COLO668 (cell line): ENCODE measurements at regions not wholly inside any gene's neighbourhood (a gene's known extent, or its start where the extent isn't known, plus 50 kb on each side); places are given as distances from the start of the nearest gene placed in this dataset.
"Not testable (repeated sequence)": the region's sequence is repeated elsewhere in the genome, so short reads cannot be mapped to it uniquely, and the experiment has no call there.

Experiments
- DNase-seq: peaks from one replicate; lab custom pipeline; 2025; ENCODE audit not compliant: unreplicated experiment; lab: John Stamatoyannopoulos, UW

DNA sequence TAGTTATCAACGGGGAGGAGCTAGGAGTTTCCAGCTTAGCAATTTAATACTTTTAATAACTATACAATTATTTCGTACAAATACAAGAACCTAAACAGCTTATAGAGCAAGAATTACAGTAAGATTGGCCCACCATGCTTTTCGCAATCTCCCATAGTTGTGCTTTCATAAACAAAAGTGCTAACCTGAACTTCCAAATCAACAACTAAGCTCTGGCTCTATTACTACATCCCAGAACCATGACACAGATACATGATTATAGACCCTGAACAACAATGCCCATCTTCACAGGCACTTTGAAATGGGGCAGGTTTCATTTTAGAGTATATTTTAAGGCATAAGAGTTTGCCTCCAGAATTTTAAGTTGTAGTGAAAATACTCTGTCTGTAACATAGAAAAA, 203.5 kb downstream of the DMRTA1 start:
- no peak for DNase-seq

DNA sequence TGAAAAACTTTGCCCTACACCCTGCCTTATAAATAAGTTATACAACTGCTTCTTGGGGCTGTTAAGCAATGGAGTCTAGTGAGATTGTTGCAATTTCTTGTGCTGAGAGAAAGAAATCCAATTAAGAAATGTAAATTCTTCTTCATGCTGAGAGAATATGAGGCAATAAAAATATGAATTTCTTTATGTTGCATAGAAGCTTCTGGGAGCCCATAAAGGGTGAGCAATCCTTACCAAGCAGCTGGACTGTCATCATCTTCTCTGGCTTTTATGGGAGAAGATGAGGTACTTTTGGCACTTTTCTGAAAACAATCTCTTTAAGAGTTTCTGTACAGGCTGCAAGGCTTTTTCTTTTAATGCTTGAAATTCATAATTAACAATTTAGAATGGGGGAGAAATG, 204.3 kb downstream of the DMRTA1 start:
- no peak for DNase-seq

DNA sequence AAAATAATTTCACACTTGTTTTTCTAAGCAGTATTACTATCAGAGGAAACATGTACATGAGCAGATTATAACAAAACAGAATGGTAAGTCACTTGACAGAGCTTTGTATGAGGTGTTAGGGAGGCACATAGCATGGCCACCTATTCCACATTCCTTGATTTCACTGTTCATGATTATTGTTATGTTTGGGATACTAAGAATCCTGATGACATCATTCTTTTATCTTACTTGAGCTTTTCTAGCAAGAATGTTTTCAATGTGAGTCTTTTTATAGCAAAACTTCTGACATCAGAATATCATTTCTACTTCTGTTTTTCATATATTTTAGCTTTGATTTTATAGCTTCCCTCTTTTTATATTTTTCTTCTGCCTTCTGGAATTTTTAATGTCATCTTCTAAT, 208.2 kb downstream of the DMRTA1 start:
- DNase-seq: no peak

DNA sequence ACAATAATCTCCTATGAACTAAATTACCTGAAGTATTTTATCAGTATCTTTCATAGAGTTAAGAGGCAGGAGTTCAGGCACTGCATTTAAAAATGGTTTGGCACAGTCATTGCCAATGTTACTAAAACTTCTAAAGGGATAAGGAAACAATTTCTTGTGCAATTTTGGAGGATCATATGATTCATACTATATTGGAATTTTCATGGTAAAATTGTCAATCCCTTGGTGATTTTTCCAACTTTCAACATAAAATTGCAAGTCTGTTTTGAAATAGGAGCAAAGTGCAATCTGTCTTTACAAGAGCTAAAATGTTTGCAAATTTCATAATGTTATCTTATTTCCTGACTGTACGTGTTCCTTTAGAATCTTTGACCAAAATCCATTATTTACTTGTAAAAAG, 211.1 kb downstream of the DMRTA1 start:
- DNase-seq: no peak

DNA sequence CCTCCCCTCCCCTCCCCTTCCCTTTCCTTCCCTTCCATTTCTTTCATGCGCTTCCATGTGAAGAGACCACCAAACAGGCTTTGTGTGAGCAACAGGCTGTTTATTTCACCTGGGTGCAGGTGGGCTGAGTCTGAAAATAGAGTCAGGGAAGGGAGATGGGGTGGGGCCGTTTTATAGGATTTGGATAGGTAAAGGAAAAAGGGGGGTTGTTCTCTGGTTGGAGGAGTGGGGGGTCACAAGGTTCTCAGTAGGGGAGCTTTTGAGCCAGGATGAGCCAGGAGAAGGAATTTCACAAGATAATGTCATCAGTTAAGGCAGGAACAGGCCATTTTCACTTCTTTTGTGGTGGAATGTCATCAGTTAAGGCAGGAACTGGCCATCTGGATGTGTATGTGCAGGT, 211.9 kb downstream of the DMRTA1 start:
- DNase-seq: not testable (repeated sequence)

DNA sequence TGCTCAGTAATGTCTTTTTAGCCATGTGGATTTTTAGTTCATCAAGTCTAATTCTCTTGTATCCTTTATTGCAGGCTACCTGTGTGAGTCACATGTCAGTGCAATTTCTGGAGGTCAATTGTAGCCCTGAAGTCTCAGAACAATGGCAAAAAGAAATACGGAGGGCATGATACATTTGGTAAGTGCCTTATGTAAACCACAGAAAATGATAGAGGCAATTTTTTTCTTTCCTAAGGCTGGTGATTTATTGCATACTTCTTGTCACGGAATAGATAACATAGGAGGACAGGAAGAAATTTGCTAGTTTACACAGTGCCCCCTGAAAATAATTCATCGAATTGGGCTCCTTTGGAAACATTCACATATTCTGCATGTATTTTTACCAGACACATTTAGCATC, 235.9 kb downstream of the DMRTA1 start:
- DNase-seq: no peak

DNA sequence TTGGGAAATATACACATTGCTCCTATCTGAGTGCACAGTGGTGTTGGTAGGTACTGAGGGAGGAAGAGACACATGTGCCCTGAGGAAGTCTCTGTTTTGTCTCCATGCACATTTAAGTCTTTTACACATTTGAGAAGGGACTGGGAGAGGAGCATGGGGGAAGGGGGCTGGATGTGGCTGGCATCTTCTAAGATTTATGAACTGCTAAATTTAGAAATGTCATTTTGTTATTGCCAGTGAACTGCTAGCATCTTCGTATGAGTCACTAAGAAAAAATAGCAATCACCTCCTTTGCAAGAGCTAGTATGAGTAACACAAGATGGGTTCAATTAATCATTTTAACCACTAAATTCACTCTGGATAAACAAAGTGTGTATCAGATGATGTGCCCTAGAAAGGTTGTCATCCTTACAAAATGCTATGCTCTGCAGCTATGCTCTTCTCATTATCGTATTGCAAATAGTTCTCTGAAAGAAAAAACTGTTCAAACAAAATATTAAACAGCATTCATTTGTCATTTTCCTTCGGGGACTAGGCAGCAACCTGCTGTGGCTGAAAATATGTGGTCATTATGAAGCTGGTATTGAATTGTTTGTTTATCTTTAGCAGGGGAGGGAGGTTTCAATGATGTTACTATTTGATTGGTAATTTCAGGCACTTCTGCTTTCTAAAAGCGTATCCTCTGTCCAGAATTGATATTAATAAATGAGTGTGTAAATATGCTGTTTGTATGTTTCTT, 236.5 kb downstream of the DMRTA1 start:
- peak; percentile 27 for DNase-seq

DNA sequence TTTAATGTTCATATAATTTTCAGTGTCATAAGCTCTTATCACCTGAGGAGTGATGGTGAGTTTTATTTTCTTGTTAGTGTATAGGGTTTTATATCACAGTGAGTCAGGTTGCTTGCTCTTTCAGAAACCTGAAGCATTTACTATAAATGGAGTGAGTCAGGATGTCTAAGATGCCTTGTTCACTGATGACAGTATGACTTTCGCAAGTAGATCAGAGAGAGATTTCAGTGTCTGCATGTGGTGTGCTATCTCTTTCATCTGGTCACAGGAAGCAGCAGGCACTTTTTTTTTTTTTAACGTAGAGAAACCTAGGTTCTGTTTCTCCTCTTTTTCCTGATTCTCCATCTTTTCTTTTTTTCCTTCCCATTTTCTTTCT, 237.1 kb downstream of the DMRTA1 start:
- DNase-seq: no peak

DNA sequence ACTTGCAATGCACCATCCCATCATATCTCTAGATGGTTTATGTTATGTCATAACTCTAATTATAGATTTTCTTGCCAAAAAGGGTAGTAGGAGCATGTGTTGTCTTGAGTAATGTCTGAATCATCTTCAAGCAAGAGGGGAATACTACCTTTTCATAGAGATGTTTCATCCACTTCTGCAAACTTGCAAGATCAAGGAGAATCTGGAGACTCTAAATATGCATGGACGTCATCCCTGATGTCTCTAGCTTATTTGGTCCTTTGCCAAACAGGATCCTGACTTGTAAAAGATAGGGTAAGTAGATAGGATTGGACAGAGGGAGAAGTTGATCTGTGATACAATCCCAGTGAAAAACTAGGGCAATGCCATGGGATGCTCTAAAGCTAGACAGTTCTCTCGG, 246.5 kb downstream of the DMRTA1 start:
- no peak for DNase-seq

DNA sequence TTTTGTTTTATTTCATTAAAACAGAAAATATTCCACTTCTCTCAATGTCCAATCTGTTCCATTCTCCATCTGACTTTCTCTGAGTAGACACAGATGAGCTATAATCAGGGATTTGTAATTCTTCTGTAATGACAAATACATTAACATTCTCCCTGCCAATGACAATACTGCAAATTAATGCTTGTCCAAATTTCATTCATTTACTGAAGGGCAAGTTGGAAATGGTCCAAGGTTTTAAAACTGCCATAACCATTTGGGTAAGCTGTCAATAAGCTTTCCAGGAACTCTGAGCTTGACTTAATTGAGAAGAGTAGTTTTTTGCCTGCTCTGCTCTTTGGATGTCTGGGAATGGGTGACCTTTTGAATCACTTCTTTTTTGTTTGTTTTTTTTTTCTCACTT, 253.5 kb downstream of the DMRTA1 start:
- DNase-seq: no peak

DNA sequence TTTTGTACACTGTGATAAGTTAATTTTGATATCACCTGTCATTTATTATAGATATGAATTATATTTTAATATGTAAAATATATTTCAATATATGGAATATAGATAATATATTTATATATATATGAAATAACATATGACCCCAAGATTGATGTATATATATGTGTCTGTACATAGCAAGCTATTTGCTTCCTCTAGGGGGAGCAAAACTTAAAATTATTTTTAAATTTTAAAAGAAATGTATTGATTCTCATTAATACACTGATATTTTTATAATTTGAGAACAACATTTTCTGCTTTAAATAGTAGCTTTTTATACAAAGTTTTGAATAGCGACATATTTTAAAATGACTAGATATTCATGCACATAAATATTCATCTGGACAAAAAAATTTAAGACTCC, 272.0 kb downstream of the DMRTA1 start:
- DNase-seq: no peak

DNA sequence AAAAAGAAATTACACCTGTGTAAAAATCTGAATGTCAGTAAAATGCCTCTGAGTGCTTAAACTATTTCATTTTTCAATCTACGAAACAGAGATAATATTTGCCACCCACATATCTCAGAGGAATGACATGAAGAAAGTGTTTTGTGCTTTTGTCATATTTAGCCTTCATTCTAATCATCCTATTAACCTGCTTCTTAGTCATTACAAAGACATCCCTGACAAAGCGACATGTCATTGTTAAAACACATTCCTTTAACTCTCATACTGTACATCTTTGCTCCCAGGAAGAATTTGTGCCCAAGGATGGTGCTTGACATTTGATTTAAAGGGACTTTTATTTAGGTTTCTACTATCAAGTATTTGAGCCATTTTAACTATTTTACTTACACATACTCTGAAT, 275.9 kb downstream of the DMRTA1 start:
- no peak for DNase-seq

DNA sequence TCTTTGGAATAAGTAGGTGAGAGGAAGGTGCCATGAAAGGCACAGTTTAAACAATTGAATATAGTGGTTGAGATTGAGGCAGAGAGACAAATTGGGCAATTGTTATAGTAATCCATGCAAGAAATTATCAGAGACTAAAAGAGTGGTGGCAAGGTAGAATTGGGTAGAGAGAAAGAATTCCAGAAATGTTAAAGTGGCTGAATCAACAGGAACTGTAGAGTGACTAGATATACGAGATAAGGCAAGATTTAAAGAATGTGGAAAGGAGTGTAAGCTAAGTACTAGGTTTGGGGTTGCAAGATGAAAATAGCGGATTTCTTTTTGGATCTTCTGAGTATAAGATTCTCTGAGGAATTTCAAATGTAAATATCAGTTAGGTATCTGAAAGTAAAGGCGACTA, 285.2 kb downstream of the DMRTA1 start:
- no peak for DNase-seq

DNA sequence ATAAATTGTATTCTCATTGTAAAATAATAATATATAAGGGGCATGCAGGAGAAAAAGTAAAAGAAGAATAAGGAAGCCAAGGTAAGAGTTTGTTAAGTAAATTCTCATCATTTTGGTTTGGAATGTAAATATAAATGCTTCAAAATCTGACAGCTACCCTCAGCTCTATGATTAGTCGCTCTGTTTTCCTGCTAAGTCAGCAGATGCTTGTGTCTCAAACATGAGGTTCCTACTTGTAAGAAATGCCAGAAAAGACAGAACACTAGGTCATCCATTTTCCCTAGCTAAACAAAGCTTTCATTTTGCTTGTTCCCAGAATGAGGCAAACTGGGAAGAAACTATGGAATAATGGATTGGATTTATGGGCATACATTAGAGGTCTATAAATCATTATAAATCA, 293.1 kb downstream of the DMRTA1 start:
- no peak for DNase-seq

DNA sequence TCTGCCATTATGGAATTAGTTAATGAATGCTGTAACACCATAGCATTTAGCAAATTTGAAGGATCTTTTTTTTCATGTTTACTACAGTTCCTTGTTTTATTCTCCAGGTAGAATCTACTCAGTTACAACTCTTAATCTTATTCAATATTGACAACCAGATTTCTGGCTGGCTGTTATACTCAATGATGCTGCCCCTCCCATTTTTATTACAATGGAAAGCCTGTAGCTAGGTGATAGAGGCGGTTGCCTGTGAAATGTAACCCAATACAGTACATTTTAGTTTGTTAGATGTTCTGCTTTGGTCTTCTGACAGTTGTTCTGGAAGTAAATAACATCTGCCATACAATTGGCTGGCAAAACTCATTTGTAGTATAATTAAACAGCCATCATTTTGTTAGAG, 294.2 kb downstream of the DMRTA1 start:
- DNase-seq: no peak

DNA sequence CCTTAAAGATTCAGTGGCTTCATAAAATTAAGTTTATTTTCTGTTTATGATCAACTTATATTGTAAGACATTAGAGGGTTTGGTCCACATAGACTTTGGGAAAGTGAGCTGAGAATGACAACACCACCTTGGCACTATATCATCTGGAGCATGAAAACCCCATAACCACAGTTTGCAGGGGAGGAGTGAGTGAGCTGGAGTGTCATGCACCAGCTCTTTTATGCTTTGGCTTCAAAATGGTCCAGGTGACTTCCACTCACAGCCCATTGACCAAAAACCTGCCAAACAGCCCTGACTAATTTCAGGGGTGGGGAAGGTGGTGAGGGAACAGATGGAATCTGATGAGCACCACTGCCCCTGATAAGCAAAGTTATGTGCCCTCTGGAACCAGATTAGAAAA, 295.8 kb downstream of the DMRTA1 start:
- DNase-seq: no peak

DNA sequence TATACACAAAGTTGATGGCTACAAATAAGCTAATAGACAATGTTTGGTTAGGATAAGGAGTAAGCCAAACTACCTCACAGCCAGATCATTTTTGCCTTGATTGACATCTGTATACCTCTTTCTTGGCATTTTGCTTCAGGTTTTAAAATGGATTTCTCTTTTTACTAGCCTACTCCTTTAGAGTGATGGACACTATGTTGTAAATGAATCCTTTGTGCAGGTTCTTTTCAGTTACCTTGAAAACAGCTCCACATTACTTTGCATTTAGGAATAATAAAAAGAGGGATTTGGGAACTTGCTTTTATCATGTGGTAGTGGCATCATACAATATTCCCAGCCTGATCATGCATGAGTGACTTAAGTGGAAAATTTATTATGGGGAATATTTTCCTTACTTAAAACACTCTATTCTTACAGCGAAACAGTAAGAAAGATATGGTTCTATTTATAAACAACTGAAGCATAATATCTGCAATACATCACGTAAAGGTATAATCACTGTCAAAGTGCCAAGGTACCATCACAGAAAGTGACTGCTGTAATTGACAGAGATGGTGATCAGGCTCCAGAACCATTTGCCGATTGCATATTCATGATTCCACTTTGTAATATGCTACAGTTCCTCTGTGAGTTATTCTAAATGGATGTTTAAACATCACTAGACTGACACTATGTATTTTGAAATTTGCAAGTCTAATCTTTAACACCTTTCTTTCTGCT, 327.0 kb downstream of the DMRTA1 start:
- DNase-seq: no peak

DNA sequence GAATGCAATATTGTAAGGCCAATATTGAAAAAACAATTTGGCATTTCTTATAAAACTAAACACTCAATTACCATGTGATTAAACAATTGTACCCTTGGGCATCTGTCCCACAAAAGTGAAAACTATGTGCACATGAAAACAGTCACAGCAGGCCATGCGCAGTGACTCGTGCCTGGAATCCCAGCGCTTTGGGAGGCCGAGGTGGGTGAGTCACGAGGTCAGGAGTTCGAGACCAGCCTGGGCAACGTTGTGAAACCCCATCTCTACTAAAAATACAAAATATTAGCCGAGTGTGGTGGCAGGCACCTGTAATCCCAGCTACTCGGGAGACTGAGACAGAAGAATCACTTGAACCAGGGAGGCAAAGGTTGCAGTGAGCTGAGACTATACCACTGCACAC, 343.7 kb downstream of the DMRTA1 start:
- no peak for DNase-seq

DNA sequence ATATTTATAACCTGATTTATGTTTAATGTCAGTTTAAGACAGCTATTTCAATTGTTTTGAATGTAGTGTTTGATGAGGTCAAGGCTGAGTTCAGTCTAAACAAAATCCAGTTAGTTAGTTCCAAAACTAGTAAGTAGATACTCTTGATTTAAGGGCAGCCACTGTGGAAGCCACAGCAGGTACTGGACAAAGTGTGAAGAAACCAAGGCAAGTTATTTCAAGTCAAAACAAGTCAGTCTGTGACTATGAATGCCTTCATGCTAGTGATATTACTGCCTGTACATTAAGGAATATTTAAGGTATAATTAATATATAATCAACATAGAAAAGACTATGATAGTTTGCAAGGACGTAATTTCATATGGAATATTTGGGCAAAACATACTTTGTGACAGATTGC, 362.3 kb downstream of the DMRTA1 start:
- no peak for DNase-seq

DNA sequence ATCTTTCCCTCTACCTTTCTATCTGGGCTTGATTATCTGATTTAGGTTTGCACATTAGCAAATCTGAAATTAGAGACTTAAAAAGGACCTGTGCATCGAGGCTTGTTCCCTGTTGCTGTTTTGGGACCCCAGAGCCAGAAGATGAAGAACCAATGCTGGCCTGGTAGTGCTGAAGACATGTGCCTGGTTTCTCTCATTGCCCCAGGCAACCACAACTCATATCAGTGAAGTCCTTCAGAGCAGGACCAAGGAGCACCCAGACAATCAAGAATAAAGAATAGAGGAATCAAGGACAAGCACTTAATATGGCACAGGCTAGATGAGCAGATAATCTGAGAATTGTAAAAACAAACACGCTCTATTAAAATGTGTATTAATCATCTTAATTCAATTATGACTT, 362.7 kb downstream of the DMRTA1 start:
- no peak for DNase-seq

DNA sequence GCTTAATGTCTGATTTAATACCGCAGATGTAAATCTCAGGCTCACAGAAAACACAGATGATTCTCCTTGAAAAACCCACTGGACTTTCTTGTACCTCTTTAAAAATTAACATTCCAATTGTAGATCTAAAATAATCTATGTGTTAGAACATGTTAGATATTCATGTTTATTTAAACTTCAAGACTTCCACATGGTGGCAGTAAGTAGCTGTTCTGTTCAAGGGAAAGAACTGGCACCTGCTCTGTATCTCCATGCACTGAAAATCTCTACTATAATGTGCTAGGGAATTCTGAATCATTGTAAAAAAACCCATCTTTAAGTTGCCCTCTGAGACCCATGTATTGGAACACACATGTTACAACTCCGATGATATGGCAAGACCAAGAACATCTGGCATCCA, 366.9 kb downstream of the DMRTA1 start:
- DNase-seq: no peak

DNA sequence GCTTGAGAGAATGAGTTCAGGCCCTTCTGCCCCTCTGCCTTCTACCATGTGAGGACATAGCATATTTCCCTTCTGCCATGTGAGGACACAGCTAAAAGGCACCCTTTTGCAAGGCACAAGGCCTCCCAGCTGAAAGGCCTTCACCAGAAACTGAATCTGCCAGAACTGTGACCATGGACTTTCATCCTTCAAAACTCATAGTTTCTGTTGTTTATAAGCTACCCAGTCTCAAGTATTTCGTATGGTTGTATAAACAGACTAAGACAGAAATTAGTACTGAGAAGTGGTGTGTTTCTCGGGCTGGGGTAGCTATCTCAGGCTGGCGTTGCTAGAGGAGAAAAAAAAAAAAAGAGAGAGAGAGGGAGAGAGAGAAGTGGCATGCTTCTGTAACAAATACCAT, 368.6 kb downstream of the DMRTA1 start:
- DNase-seq: no peak

DNA sequence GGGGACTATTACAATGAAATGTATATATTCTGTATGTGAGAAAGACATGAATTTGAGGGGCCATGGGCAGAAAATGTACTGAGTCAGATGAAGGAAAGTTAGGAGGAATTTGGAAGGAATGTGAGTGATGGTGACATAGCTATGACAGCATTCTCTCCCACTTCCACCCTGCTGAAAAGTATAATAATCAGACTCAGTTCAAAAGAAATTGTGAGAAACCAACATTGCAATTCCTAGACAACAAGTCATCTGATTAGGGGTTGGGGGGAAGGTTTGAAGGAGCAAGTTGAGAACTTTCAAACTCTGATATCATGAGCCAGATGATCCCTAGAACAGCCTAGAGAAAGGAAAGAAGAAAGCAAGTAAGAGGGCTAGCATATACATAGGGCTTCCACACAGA, 370.6 kb downstream of the DMRTA1 start:
- no peak for DNase-seq
